H9 (cell line): ENCODE measurements at regions not wholly inside any gene's neighbourhood (a gene's known extent, or its start where the extent isn't known, plus 50 kb on each side); places are given as distances from the start of the nearest gene placed in this dataset.
"Not testable (repeated sequence)": the region's sequence is repeated elsewhere in the genome, so short reads cannot be mapped to it uniquely, and the experiment has no call there.

ENCODE experiments used
- DNase-seq: peaks from one replicate; pipeline ENCODE4 v3.0.0-alpha.2; 2017
- H2AFZ ChIP-seq: one replicate; pipeline ENCODE4 v1.6.1; 2013; ENCODE audit warnings: mild to moderate bottlenecking, low read length, control low read depth, moderate library complexity
- H2AK5ac ChIP-seq: 2 replicates; pipeline ENCODE4 v1.6.1; 2013; ENCODE audit warnings: low read length, control low read depth, mixed read lengths; ENCODE audit not compliant: insufficient read length
- H2BK120ac ChIP-seq: one replicate; pipeline ENCODE4 v1.6.1; 2013; ENCODE audit warnings: low read depth, mild to moderate bottlenecking, low read length, control low read depth, inconsistent platforms; ENCODE audit not compliant: poor library complexity, severe bottlenecking
- H2BK12ac ChIP-seq: 2 replicates; pipeline ENCODE4 v1.6.1; 2013; ENCODE audit warnings: low read length, control low read depth, mixed read lengths, low read depth; ENCODE audit not compliant: insufficient read length
- H2BK15ac ChIP-seq: 2 replicates; pipeline ENCODE4 v1.6.1; 2013; ENCODE audit warnings: low read depth, low read length, control low read depth
- H2BK20ac ChIP-seq: one replicate; pipeline ENCODE4 v1.6.1; 2013; ENCODE audit warnings: low read depth, mild to moderate bottlenecking, low read length, control low read depth, inconsistent platforms; ENCODE audit not compliant: poor library complexity, severe bottlenecking
- H2BK5ac ChIP-seq: 2 replicates; pipeline ENCODE4 v1.6.1; 2013; ENCODE audit warnings: low read length, control low read depth, mixed read lengths; ENCODE audit not compliant: insufficient read length
- H3K14ac ChIP-seq: 2 replicates; pipeline ENCODE4 v1.6.1; 2013; ENCODE audit warnings: low read length, control low read depth; ENCODE audit not compliant: insufficient read depth
- H3K18ac ChIP-seq: 2 replicates; pipeline ENCODE4 v1.6.1; 2013; ENCODE audit warnings: low read depth, mild to moderate bottlenecking, mixed read lengths, low read length, control low read depth; ENCODE audit not compliant: insufficient read length
- H3K23ac ChIP-seq: 2 replicates; pipeline ENCODE4 v1.6.1; 2013; ENCODE audit warnings: low read length, control low read depth, mixed read lengths, low read depth; ENCODE audit not compliant: insufficient read length
- H3K23me2 ChIP-seq: 2 replicates; pipeline ENCODE4 v1.6.1; 2013; ENCODE audit warnings: low read depth, mild to moderate bottlenecking, mixed read lengths, low read length, control low read depth; ENCODE audit not compliant: insufficient read length, poor library complexity, severe bottlenecking
- H3K27ac ChIP-seq: 2 replicates; pipeline ENCODE4 v1.5.1; 2013; ENCODE audit warnings: low read length, control low read depth, mixed read lengths, low read depth; ENCODE audit not compliant: insufficient read length
- H3K27me3 ChIP-seq: 2 replicates; pipeline ENCODE4 v1.6.1; 2013; ENCODE audit warnings: low read length, control low read depth, inconsistent platforms; ENCODE audit not compliant: insufficient read depth
- H3K4ac ChIP-seq: 2 replicates; pipeline ENCODE4 v1.6.1; 2013; ENCODE audit warnings: low read depth, mild to moderate bottlenecking, control low read depth, inconsistent platforms, low read length, moderate library complexity
- H3K4me1 ChIP-seq: 2 replicates; pipeline ENCODE4 v1.6.1; 2013; ENCODE audit warnings: low read length, control low read depth, inconsistent platforms; ENCODE audit not compliant: insufficient read depth
- H3K4me2 ChIP-seq: 2 replicates; pipeline ENCODE4 v1.6.1; 2013; ENCODE audit warnings: low read length, control low read depth, mixed read lengths; ENCODE audit not compliant: insufficient read length, insufficient read depth
- H3K56ac ChIP-seq: 2 replicates; pipeline ENCODE4 v1.6.1; 2013; ENCODE audit warnings: low read depth, mild to moderate bottlenecking, mixed read lengths, low read length, control low read depth; ENCODE audit not compliant: insufficient read length
- H3K79me1 ChIP-seq: 2 replicates; pipeline ENCODE4 v1.6.1; 2013; ENCODE audit warnings: low read depth, mild to moderate bottlenecking, moderate library complexity, low read length, control low read depth, inconsistent platforms; ENCODE audit not compliant: insufficient read depth, poor library complexity, severe bottlenecking
- H3K79me2 ChIP-seq: 2 replicates; pipeline ENCODE4 v1.6.1; 2013; ENCODE audit warnings: low read length, control low read depth, inconsistent platforms; ENCODE audit not compliant: insufficient read depth
- H3K9ac ChIP-seq: 2 replicates; pipeline ENCODE4 v1.6.1; 2013; ENCODE audit warnings: low read length, control low read depth, mixed read lengths; ENCODE audit not compliant: insufficient read length; ENCODE audit errors: extremely low read depth
- H3K9me3 ChIP-seq: one replicate; pipeline ENCODE4 v1.6.1; 2013; ENCODE audit warnings: low read depth, low read length, inconsistent platforms; ENCODE audit not compliant: control insufficient read depth
- H3T11ph ChIP-seq: one replicate; pipeline ENCODE4 v1.6.1; 2013; ENCODE audit warnings: mild to moderate bottlenecking, low read length, control low read depth, inconsistent platforms
- H4K20me1 ChIP-seq: one replicate; pipeline ENCODE4 v1.6.1; 2013; ENCODE audit not compliant: control insufficient read depth, insufficient read length, insufficient read depth
- H4K5ac ChIP-seq: 2 replicates; pipeline ENCODE4 v1.6.1; 2013; ENCODE audit warnings: low read depth, mild to moderate bottlenecking, mixed read lengths, low read length, control low read depth; ENCODE audit not compliant: insufficient read length
- H4K8ac ChIP-seq: replicated peaks from 2 replicates; pipeline ENCODE4 v1.6.1; 2013; ENCODE audit warnings: low read length, control low read depth, mixed read lengths, low read depth; ENCODE audit not compliant: insufficient read length
- H4K91ac ChIP-seq: 2 replicates; pipeline ENCODE4 v1.6.1; 2013; ENCODE audit warnings: low read depth, mild to moderate bottlenecking, moderate library complexity, mixed read lengths, low read length, control low read depth; ENCODE audit not compliant: insufficient read length
- H3K27ac Mint-ChIP-seq, 3 experiments: 2 replicates in 2 of 3; 3 replicates in 1 of 3; pipeline ENCODE4 v1.8.0; 2020 to 2021; ENCODE audit warnings: mixed read lengths in 3 of 3, mild to moderate bottlenecking in 1 of 3, moderate library complexity in 1 of 3
- H3K27me3 Mint-ChIP-seq: 2 replicates; pipeline ENCODE4 v1.8.0; 2021; ENCODE audit warnings: low read depth, mild to moderate bottlenecking, moderate library complexity, mixed read lengths
- H3K36me3 Mint-ChIP-seq, 3 experiments: 2 replicates in 2 of 3; 3 replicates in 1 of 3; pipeline ENCODE4 v1.8.0; 2020 to 2021; ENCODE audit warnings: low read depth in 3 of 3, mixed read lengths in 3 of 3; ENCODE audit not compliant: insufficient read depth in 1 of 3
- H3K4me1 Mint-ChIP-seq, 2 experiments: 2 replicates each; pipeline ENCODE4 v1.8.0; 2020; ENCODE audit warnings: mixed read lengths in 2 of 2
- H3K4me3 Mint-ChIP-seq, 2 experiments: 2 replicates in 1 of 2; 3 replicates in 1 of 2; pipeline ENCODE4 v1.8.0; 2020 to 2021; ENCODE audit warnings: mild to moderate bottlenecking in 2 of 2, mixed read lengths in 2 of 2, moderate library complexity in 1 of 2
- H3K9me3 Mint-ChIP-seq, 2 experiments: 2 replicates in 1 of 2; 3 replicates in 1 of 2; pipeline ENCODE4 v1.8.0; 2020; ENCODE audit warnings: mild to moderate bottlenecking in 2 of 2, mixed read lengths in 2 of 2, moderate library complexity in 1 of 2
- WGBS: extraction: QIAGEN DNeasy Blood & Tissue Kit; methylation state at CpG from one replicate; pipeline ENCODE4 v1.1.7; 2013; ENCODE audit warnings: missing lambda C conversion rate, low lambda C conversion rate, mixed read lengths; ENCODE audit not compliant: insufficient read length; ENCODE audit errors: extremely low coverage; 5-methylcytosine and 5-hydroxymethylcytosine counted together
- TF ChIP-seq, protein P1 (sequence below): fragments of 200-600 bp; sonication (generic); conservative IDR thresholded peaks from 3 replicates; pipeline ENCODE4 v1.8.0; 2021; ENCODE audit warnings: antibody characterized with exemption, mild to moderate bottlenecking

DNA sequence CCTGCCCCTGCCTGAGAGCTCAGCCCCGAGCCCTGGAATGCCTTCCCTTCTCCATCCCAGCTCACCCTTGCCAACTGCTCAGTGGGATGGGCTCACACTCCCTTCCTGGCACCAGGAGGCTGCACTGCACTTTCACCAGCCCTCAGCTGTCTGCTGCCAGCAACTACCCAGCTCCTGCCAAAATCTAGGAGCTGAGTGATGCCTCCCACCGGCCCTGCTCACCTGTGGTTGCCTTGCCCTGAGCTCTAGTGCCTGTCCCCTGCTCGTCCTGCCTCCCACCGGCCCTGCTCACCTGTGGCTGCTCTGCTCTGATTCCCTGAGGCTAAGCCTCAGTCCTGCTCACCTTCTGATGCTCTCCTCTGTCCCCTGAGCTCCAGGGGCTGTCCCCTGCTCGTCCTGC lies 119.8 kb downstream of the TMEM121 start:
- Histone ChIP-seq H3K9me3 (peaks cover 63% of the 10 kb centered on the region), H3K18ac (no peak overlapping the region), H4K5ac (no peak overlapping the region), H4K8ac (no peak overlapping the region), H2AFZ (no peak overlapping the region), H3K27ac (no peak overlapping the region), H2BK15ac (no peak overlapping the region), H2BK120ac (no peak overlapping the region), H4K20me1 (no peaks in the 10 kb centered on the region), H2BK12ac (no peak overlapping the region), H3K4me1 (no peaks in the 10 kb centered on the region), H3K9ac (no peak overlapping the region), H2BK20ac (no peak overlapping the region), H3K56ac (no peak overlapping the region), H3K23me2 (no peaks in the 10 kb centered on the region), H3T11ph (no peak overlapping the region), H3K4me2 (no peak overlapping the region), H4K91ac (no peak overlapping the region), H3K79me1 (no peaks in the 10 kb centered on the region), H3K4ac (no peak overlapping the region), H2AK5ac (no peak overlapping the region), H3K79me2 (no peaks in the 10 kb centered on the region), H3K27me3 (no peaks in the 10 kb centered on the region), H2BK5ac (no peak overlapping the region), H3K14ac (no peak overlapping the region), H3K23ac (no peak overlapping the region)
- Mint-ChIP-seq H3K9me3 (peaks cover 65 to 76% of the 10 kb centered on the region in 2 experiments), H3K36me3 (peaks cover 18 to 27% (median 22%) of the 10 kb centered on the region in 3 experiments; a peak in 6 of 7 replicates), H3K4me1 (no peaks in the 10 kb centered on the region), H3K27me3 (peaks cover 5% of the 10 kb centered on the region), H3K27ac (no peak overlapping the region), H3K4me3 (peak overlapping the region in 1 of 2 experiments; percentile 12; a peak in 1 of 5 replicates)
- DNase-seq, result no peak
- TF ChIP-seq, protein P1, sequence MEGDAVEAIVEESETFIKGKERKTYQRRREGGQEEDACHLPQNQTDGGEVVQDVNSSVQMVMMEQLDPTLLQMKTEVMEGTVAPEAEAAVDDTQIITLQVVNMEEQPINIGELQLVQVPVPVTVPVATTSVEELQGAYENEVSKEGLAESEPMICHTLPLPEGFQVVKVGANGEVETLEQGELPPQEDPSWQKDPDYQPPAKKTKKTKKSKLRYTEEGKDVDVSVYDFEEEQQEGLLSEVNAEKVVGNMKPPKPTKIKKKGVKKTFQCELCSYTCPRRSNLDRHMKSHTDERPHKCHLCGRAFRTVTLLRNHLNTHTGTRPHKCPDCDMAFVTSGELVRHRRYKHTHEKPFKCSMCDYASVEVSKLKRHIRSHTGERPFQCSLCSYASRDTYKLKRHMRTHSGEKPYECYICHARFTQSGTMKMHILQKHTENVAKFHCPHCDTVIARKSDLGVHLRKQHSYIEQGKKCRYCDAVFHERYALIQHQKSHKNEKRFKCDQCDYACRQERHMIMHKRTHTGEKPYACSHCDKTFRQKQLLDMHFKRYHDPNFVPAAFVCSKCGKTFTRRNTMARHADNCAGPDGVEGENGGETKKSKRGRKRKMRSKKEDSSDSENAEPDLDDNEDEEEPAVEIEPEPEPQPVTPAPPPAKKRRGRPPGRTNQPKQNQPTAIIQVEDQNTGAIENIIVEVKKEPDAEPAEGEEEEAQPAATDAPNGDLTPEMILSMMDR, result no peak
- WGBS, result no CpG with 5 or more reads among the region's 5 CpGs

DNA sequence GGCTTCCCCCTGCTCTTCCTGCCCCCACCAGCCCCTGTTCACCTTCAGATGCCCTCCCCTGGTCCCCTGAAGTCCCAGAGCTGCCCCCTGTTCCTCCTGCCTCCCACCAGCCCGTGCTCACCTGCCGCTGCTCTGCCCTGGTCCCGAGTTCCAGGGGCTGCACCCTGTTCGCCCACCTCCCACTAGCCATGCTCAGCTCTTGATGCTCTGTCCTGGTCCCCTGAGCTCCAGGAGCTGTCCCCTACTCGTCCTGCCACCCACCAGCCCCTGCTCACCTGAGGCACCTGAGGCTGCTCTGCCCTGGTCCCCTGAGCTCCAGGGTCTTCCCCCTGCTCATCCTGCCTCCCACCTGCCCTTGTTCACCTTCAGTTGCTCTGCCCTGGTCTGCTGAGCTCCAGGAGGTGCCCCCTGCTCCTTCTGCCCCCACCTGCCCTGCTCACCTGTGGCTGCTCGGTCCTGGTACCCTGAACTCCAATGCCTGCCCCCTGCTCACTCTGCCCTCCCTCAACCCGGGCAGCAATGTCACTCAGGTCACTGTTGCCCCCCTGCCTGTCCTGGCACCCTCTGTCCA lies 120.4 kb downstream of the TMEM121 start:
- not testable (repeated sequence) for H3K4me2 ChIP-seq, H4K8ac ChIP-seq, H4K91ac ChIP-seq, H2BK5ac ChIP-seq, H2BK120ac ChIP-seq, H2BK20ac ChIP-seq, H3K4me1 Mint-ChIP-seq, H4K5ac ChIP-seq, H3K27ac Mint-ChIP-seq, H3K23ac ChIP-seq, H3T11ph ChIP-seq, H3K4ac ChIP-seq, H3K79me2 ChIP-seq, H3K4me3 Mint-ChIP-seq, H3K4me1 ChIP-seq, H3K18ac ChIP-seq, H3K23me2 ChIP-seq, H2BK12ac ChIP-seq, H3K14ac ChIP-seq, H3K27me3 ChIP-seq, DNase-seq, H3K27ac ChIP-seq, H2AK5ac ChIP-seq, H3K56ac ChIP-seq, H4K20me1 ChIP-seq, H3K79me1 ChIP-seq, H2BK15ac ChIP-seq, H3K27me3 Mint-ChIP-seq, H3K9ac ChIP-seq, H2AFZ ChIP-seq
- WGBS, result no CpG with 5 or more reads among the region's 7 CpGs
- H3K36me3 Mint-ChIP-seq, result peaks cover 17 to 29% (median 26%) of the 10 kb centered on the region in 3 experiments
- H3K9me3 ChIP-seq, result peaks cover 57% of the 10 kb centered on the region
- peaks cover 63 to 74% of the 10 kb centered on the region in 2 experiments for H3K9me3 Mint-ChIP-seq
